ENCODE measurements at regions not wholly inside any gene's neighbourhood (a gene's known extent, or its start where the extent isn't known, plus 50 kb on each side); places are given as distances from the start of the nearest gene placed in this dataset.
"Not testable (repeated sequence)": the region's sequence is repeated elsewhere in the genome, so short reads cannot be mapped to it uniquely, and the experiment has no call there.

- intact Hi-C loops (cut with DNase I, micrococcal nuclease): no loop called here
- DNase-seq (no peak), ATAC-seq (no peak)
Measured at GRCh38 chr1:199867601-199868000, 159.9 kb upstream of the NR5A2 start.

- no peak for DNase-seq
- intact Hi-C loops (cut with DNase I, micrococcal nuclease): no loop called here
- ATAC-seq: no peak
Measured at GRCh38 chr1:199868777-199869176, 158.7 kb upstream of the NR5A2 start.

GRCh38 chr1:199875337-199875736 lies 152.2 kb upstream of the NR5A2 start:
- DNase-seq: no peak

GRCh38 chr1:199875856-199876255 lies 151.7 kb upstream of the NR5A2 start:
- ATAC-seq (no peak), DNase-seq (no peak)
- intact Hi-C loops (cut with DNase I, micrococcal nuclease): no loop called here

More at GRCh38 chr1:199875337-199875736, 152.2 kb upstream of the NR5A2 start:
- intact Hi-C loops (cut with DNase I, micrococcal nuclease): no loop called here
- no peak for ATAC-seq

- ATAC-seq: no peak
- intact Hi-C loops (cut with DNase I, micrococcal nuclease): no loop called here
- DNase-seq: no peak
Measured at GRCh38 chr1:199877526-199878384, 149.8 kb upstream of the NR5A2 start.

GRCh38 chr1:199878823-199879222 lies 148.7 kb upstream of the NR5A2 start:
- no peak for DNase-seq
- intact Hi-C loops (cut with DNase I, micrococcal nuclease): no loop called here
- no peak for ATAC-seq

GRCh38 chr1:199898654-199899053 lies 128.9 kb upstream of the NR5A2 start:
- ATAC-seq (no peak), DNase-seq (no peak)
- intact Hi-C loops (cut with DNase I, micrococcal nuclease): no loop called here

DNA sequence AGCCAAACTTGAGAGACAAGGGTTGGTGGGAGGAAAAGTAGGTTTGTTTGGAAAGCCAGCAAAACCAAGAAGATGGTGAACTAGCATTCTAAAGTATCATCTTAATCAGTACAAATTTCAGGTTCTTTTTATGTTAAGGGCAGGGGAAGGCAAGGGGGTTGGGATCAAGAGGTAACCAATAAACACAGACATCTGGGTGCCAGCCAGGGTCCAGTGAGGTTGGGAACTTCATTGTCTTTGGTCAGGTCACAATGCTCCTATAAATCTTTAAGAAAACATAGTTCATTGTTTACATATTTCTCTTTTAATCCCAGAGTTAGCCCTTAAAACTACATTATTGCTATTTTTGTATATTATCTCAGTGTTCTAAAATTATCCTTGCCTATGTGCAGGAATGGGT lies 126.2 kb upstream of the NR5A2 start:
- intact Hi-C loops (cut with DNase I, micrococcal nuclease): no loop called here
- DNase-seq (no peak), ATAC-seq (no peak)

DNA sequence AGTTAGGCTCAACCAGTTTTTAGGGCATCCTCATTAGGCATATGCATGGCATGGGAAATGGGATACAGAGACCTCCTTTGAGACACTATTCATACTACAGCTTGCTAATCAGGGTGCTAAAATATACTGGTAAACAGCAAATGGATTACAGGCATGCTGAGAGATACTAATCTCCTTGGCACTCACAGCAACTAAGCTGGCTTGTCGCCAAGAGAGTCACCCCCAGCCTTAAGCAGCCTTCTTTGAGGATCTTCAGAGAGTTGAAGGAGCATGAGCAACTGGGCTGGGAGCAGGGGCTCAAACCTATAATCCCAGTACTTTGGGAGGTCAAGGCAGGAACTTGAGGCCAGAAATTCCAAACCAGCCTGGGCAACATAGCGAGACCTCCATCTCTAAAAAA lies 120.1 kb upstream of the NR5A2 start:
- DNase-seq: no peak
- no peak for ATAC-seq
- intact Hi-C loops (cut with DNase I, micrococcal nuclease): no loop called here

DNA sequence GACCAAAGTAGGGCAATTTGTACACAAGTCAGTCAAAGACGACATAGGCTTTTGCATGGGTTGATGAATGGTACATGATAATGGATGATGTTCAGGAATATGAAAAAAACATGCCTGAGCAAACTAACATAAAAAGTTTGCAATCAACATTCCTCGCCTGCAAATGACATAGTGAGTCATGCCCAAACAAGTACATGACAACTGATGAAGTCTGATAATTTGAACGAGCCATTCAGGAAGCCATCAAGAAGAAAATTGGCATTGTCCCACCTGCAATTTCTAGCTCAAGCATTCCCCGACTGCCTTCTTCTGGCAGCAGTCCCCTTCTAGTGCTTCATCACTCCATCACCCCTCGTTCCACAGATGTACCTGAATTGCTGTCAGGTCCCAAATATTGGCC lies 118.4 kb upstream of the NR5A2 start:
- ATAC-seq (no peak), DNase-seq (no peak)
- intact Hi-C loops (cut with DNase I, micrococcal nuclease): no loop called here

DNA sequence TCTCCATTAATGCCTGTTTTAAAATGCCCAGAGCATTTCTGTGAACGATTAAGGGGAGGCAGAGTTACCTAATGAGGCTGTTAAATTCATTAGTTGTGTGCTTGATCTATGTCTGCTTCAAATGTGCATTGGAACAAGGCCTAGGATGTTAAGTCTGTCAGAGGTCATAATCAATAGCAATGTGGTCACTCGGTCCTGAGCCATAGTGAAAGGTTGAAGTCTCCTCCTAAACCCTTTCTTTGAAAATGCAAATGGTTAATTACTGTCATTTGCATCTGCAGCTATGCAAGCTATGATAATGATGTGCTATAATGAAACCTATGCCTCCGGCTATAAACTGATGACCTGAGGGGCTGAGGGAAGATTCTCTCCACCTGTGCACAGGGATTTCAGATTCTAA lies 114.2 kb upstream of the NR5A2 start:
- DNase-seq (no peak), ATAC-seq (no peak)
- intact Hi-C loops (cut with DNase I, micrococcal nuclease): no loop called here

DNA sequence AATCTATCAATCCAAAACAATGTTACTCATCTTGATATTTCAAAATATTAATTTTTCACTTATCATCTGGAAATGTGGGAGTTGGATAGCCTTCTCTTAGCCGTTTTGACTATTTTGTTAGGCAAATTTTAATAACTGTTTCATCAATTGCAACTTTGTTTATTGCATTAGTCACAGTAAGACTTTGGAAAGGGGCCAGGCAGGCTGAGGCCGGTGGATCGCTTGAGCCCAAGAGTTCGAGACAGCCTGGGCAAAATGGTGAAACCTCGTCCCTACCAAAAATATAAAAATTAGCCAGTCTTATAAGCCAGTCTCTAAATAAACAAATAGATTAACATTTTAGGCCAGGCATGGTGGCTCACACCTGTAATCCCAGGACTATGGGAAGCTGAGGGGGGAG lies 113.0 kb upstream of the NR5A2 start:
- DNase-seq (no peak), ATAC-seq (no peak)
- intact Hi-C loops (cut with DNase I, micrococcal nuclease): no loop called here

DNA sequence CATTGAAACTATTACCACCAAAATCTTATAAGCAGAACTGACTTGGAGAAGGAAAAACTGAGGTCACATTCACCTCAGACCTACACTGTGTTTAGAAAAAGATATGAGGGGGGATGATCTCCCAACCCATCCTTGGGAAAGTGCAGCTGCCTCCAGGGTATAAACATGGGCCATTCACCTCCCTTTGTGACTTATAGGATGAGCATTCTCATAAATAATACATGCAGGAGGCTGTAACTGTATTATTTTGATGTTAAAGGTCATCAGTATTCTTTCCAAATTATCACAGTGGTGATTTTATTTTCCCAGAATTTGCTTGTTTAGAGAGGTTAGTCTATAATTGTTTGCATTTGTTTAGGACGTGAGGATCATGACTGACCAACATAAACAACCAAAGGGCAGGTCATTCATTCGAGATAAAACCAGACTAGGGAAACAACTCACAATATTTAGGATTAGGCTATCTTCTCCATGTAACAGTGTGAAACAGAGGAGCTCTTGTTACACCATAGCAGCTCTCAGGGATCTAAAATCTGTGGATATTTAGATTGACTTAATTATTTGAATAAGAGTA lies 109.2 kb upstream of the NR5A2 start:
- intact Hi-C loops (cut with DNase I, micrococcal nuclease): no loop called here
- ATAC-seq: no peak
- no peak for DNase-seq

DNA sequence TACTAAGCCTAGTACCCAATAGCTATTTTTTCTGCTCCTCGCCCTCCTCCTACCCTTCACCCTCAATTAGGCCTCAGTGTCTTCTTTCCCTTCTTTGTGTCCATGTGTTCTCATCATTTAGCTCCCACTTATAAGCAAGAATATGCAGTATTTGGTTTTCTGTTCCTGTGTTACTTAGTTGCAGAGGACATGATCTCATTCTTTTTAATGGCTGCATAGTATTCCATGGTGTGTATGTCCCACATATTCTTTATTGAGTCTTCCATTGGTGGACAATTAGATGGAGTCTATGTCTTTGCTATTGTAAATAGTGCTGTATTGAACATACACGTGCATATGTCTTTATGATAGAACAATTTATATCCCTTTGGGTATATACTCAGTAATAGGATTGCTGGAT lies 106.9 kb upstream of the NR5A2 start:
- DNase-seq: no peak
- intact Hi-C loops (cut with DNase I, micrococcal nuclease): no loop called here
- no peak for ATAC-seq

GRCh38 chr1:199929556-199929955 lies 98.0 kb upstream of the NR5A2 start:
- intact Hi-C loops (cut with DNase I, micrococcal nuclease): no loop called here
- ATAC-seq (no peak), DNase-seq (no peak)

GRCh38 chr1:199930067-199930466 lies 97.4 kb upstream of the NR5A2 start:
- ATAC-seq; intact Hi-C loops (cut with DNase I, micrococcal nuclease); DNase-seq: not testable (repeated sequence)

DNA sequence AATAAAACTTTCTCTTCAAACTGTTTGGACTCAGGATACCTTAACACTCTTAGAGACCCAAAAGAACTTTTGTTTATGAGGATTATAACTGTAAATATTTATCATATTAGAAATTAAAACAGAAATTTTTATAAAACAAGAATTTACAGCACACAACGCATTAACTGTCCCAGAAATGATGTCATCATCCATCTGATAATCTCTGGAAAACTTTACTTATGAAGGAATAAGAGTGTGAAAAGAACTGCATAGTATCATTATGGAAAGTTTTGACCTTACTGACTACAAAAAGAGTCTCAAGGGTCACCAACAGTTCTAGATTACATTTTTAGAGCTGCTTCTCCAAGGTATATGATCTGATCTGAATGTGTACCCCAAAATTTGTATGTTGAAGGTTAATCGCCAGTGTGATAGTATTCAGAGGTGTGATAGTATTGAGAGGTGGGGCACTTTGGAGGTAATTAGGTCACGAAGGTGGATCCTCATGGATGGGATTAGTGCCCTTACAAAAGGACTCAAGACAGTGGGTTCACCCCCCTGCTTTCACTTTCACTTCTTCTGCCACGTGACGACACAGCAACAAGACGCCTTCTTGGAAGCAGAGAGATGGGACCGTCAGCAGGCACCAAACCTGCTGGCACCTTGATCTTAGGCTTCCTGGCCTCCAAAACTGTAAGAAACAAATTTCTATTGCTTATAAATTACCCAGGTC lies 95.7 kb upstream of the NR5A2 start:
- intact Hi-C loops (cut with DNase I, micrococcal nuclease): no loop called here
- ATAC-seq (no peak), DNase-seq (no peak)

DNA sequence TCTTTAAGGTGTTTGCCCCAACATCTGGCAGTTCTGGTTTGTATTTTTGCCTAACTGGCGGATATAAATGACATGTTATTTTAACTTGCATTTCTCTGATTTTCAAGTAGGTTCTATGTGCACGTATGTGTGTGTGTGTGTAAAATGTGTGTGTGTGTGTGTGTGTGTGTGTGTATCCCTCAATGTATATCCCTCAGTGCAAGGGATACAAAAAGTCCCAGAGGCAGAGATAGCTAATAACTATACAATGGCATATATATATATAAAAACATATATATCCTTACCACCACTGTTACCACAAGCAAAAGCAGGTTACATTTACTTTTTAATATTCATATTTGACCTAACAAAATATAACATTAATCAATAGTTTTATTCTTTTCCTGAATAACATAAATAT lies 95.0 kb upstream of the NR5A2 start:
- no peak for ATAC-seq
- intact Hi-C loops (cut with DNase I, micrococcal nuclease): no loop called here
- no peak for DNase-seq

GRCh38 chr1:199936441-199936840 lies 91.1 kb upstream of the NR5A2 start:
- no peak for ATAC-seq
- intact Hi-C loops (cut with DNase I, micrococcal nuclease): no loop called here

DNA sequence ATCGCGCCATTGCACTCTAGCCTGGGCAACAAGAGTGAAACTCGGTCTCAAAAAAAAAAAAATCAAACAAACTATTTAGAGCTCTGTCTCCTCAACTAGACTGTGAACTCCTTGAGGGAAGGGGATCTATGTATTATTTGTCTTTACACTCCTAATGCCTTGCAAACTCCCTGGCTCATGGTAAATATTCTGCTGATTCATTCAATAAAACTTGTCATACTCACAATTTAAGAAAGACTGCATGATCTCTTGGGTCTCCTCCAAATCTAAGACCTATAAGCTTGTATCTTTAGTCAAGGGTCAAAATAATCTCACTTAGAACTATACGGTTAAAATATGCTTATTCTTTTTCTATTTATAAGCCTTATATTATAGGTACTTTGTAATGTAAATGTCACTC lies 90.3 kb upstream of the NR5A2 start:
- intact Hi-C loops (cut with DNase I, micrococcal nuclease): no loop called here
- ATAC-seq: no peak

More at GRCh38 chr1:199936441-199936840, 91.1 kb upstream of the NR5A2 start:
- no peak for DNase-seq

More for the DNA sequence above, 90.3 kb upstream of the NR5A2 start:
- no peak for DNase-seq
